Glutamatergic neuron (in vitro differentiated cells): ENCODE measurements at regions not wholly inside any gene's neighbourhood (a gene's known extent, or its start where the extent isn't known, plus 50 kb on each side); places are given as distances from the start of the nearest gene placed in this dataset.
"Not testable (repeated sequence)": the region's sequence is repeated elsewhere in the genome, so short reads cannot be mapped to it uniquely, and the experiment has no call there.

Experiments used
- DNase-seq: peaks from one replicate; pipeline ENCODE4 v3.0.0; 2022
- H3K27ac Mint-ChIP-seq: one replicate; pipeline ENCODE4 v1.8.0; 2020; ENCODE audit warnings: mild to moderate bottlenecking, mixed read lengths, inconsistent platforms; ENCODE audit not compliant: unreplicated experiment
- H3K27me3 Mint-ChIP-seq: one replicate; pipeline ENCODE4 v1.8.0; 2020; ENCODE audit warnings: mild to moderate bottlenecking, moderate library complexity, mixed read lengths, inconsistent platforms; ENCODE audit not compliant: unreplicated experiment
- H3K36me3 Mint-ChIP-seq: one replicate; pipeline ENCODE4 v1.8.0; 2020; ENCODE audit warnings: mild to moderate bottlenecking, mixed read lengths, inconsistent platforms; ENCODE audit not compliant: unreplicated experiment
- H3K4me1 Mint-ChIP-seq: one replicate; pipeline ENCODE4 v1.8.0; 2020; ENCODE audit warnings: mild to moderate bottlenecking, low read depth, mixed read lengths, inconsistent platforms; ENCODE audit not compliant: unreplicated experiment
- H3K4me3 Mint-ChIP-seq: one replicate; pipeline ENCODE4 v1.8.0; 2020; ENCODE audit warnings: mild to moderate bottlenecking, mixed read lengths, inconsistent platforms; ENCODE audit not compliant: unreplicated experiment
- H3K9me3 Mint-ChIP-seq: one replicate; pipeline ENCODE4 v1.8.0; 2020; ENCODE audit warnings: mild to moderate bottlenecking, moderate library complexity, mixed read lengths, inconsistent platforms; ENCODE audit not compliant: unreplicated experiment
- CTCF ChIP-seq: fragments of 200-600 bp; sonication (generic); IDR thresholded peaks from one replicate; pipeline ENCODE4 v1.5.0; 2021; ENCODE audit not compliant: partially characterized antibody, unreplicated experiment

- TF ChIP-seq CTCF = no peak
- no peak overlapping the region for H3K4me3 Mint-ChIP-seq
- H3K27ac Mint-ChIP-seq = no peak overlapping the region
- DNase-seq = no peak
- H3K27me3 Mint-ChIP-seq = no peaks in the 10 kb centered on the region
- H3K9me3 Mint-ChIP-seq = no peaks in the 10 kb centered on the region
- H3K36me3 Mint-ChIP-seq = no peaks in the 10 kb centered on the region
- no peaks in the 10 kb centered on the region for H3K4me1 Mint-ChIP-seq
These were observed 233.9 kb upstream of the EDA2R start for GRCh38 chrX:66872771-66873170.

- TF ChIP-seq CTCF = no peak
- Mint-ChIP-seq H3K4me1 (no peaks in the 10 kb centered on the region), H3K27me3 (no peaks in the 10 kb centered on the region), H3K9me3 (no peaks in the 10 kb centered on the region), H3K27ac (no peak overlapping the region), H3K4me3 (no peak overlapping the region), H3K36me3 (no peaks in the 10 kb centered on the region)
- DNase-seq = no peak
These were observed 224.8 kb upstream of the EDA2R start for GRCh38 chrX:66863721-66864120.

GRCh38 chrX:66833426-66833825 lies 194.5 kb upstream of the EDA2R start:
- no peaks in the 10 kb centered on the region for H3K9me3 Mint-ChIP-seq
- no peak for TF ChIP-seq CTCF
- H3K36me3 Mint-ChIP-seq = no peaks in the 10 kb centered on the region
- H3K4me1 Mint-ChIP-seq = no peaks in the 10 kb centered on the region
- H3K4me3 Mint-ChIP-seq = no peak overlapping the region
- no peaks in the 10 kb centered on the region for H3K27me3 Mint-ChIP-seq
- no peak for DNase-seq
- no peak overlapping the region for H3K27ac Mint-ChIP-seq

- no peak for DNase-seq
- no peak for TF ChIP-seq CTCF
- Mint-ChIP-seq H3K4me1 (no peaks in the 10 kb centered on the region), H3K27ac (no peak overlapping the region), H3K4me3 (no peak overlapping the region), H3K27me3 (no peaks in the 10 kb centered on the region), H3K36me3 (no peaks in the 10 kb centered on the region), H3K9me3 (no peaks in the 10 kb centered on the region)
These were observed 176.3 kb upstream of the EDA2R start for GRCh38 chrX:66815227-66815626.

- not testable (repeated sequence) for H3K27me3 Mint-ChIP-seq, DNase-seq, H3K27ac Mint-ChIP-seq, H3K36me3 Mint-ChIP-seq, H3K4me3 Mint-ChIP-seq, H3K4me1 Mint-ChIP-seq, H3K9me3 Mint-ChIP-seq
These were observed 155.6 kb upstream of the EDA2R start for GRCh38 chrX:66794514-66794913.

- Mint-ChIP-seq H3K27ac (no peak overlapping the region), H3K9me3 (no peaks in the 10 kb centered on the region), H3K36me3 (no peaks in the 10 kb centered on the region), H3K4me3 (no peak overlapping the region), H3K27me3 (peaks cover 1% of the 10 kb centered on the region), H3K4me1 (no peaks in the 10 kb centered on the region)
- no peak for TF ChIP-seq CTCF
- no peak for DNase-seq
These were observed 127.4 kb upstream of the EDA2R start for GRCh38 chrX:66766318-66766717.
